GM18951 (cell line): ENCODE measurements at regions not wholly inside any gene's neighbourhood (a gene's known extent, or its start where the extent isn't known, plus 50 kb on each side); places are given as distances from the start of the nearest gene placed in this dataset.

Experiments used
- POLR2A ChIP-seq: IDR thresholded peaks from 4 replicates; pipeline ENCODE4 v1.6.1; 2011; ENCODE audit warnings: mild to moderate bottlenecking; ENCODE audit not compliant: insufficient read length, insufficient read depth; ENCODE audit errors: extremely low read depth
- in situ Hi-C: fragments of 300-500 bp; cut with MboI; formaldehyde crosslinking; loops from one replicate; pipeline ENCODE4 v1.12.0; 2022; ENCODE audit warnings: low sequenced_read_pairs, mixed read lengths, inconsistent platforms; ENCODE audit not compliant: unreplicated experiment

GRCh38 chr18:22109535-22109934 is 59.9 kb upstream of the GATA6 start:
- in situ Hi-C loops: no loop called here
- no peak for TF ChIP-seq POLR2A

DNA sequence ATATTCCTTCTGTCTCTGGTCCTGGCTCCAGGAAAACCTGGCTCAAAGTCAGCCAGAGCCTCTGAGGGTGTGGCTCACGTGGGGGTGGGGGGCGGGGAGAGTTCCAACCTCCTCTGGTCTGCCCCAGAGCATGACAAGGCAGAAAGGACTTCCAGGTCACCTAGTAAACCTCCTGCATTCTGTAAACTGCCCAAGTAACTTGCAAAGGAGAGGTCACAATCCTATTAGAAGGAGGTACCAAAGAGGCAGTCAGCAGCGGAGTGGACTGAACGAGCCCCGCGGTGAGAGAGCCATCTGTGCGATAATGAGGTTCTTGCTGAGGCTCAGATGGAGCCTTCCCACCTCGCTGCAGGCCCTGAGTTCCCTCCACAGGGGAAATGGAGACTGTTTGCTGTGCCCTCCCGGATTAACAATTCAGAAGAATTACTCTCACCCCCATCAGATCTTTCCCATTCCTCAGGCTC is 58.9 kb upstream of the GATA6 start:
- no peak for TF ChIP-seq POLR2A
- in situ Hi-C loops: no loop called here

DNA sequence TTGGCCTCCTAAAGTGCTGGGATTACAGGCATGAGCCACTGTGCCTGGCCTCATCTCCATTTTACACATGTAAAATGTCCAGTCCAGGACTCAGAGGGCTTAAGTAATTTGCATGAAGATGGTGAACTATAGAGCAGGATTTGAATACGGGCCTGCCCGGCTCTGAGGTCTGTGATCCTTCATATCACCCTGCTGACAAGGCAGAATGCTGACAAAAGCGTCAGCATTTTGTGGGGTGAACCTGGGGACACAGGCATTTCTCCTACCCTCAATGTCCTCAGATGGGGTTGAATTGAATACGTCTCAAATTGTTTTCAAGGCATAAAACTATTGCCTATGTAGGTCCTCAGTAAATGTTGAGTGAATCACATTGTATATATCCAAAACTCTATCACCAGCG is 57.2 kb upstream of the GATA6 start:
- TF ChIP-seq POLR2A: no peak
- in situ Hi-C loops: no loop called here

- TF ChIP-seq POLR2A: no peak
- in situ Hi-C loops: no loop called here
Observed at GRCh38 chr18:22113144-22113844, 56.1 kb upstream of the GATA6 start.

DNA sequence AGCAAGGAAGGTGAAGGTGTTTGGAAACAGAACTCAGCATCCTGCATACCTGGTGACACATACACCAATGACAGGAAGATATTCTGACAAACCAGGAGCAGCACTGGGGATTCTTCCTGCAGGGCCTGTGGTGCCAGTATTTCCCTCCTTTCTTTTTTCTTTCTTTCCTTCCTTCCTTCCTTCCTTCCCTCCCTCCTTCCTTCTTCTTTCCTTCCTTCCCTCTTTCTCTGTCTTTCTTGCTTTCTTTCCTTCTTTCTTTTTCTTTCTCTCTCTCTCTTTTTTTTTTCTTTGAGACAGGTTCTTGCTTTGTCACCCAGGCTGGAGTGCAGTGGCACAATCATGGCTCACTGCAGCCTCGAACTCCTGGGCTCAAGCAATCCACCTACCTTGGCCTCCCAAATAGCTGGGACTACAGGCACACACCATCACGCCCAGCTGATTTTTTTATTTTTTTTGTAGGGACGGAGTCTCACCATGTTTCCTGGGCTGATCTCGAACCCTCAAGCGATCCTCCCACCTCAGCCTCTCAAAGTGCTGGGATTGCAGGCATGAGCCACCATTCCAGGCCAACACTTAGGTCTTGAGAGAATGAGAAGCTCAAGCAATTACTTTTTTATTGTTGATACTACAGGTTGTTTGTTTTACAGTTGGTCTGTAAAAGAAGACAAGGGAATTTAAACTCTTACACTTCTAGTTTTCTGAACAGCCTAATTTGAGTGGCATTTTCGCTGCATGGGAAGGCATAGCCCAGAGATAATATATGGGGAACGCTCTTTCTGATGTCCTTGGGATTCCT is 54.7 kb upstream of the GATA6 start:
- in situ Hi-C loops: no loop called here
- TF ChIP-seq POLR2A: no peak

DNA sequence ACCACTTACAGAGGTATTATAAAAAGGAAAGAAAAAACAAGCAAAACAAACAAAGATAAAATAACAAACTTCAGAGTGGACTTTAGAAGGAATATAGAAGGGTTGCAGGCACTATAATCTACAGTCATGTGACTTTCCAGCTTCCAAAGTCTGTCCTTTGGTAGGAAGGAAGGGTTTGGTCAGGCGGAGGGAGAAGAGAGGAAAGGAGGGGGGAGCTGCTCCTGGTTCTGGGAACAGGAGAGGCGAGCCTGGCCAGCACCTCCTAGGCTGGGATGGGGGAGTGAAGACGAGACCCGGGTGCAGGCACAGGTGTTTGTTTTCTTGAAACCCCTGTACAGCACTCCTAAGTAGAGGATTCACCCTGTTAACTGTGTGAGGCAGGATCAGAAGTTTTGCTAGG is 53.8 kb upstream of the GATA6 start:
- in situ Hi-C loops: no loop called here
- no peak for TF ChIP-seq POLR2A
